ENCODE measurements at regions not wholly inside any gene's neighbourhood (a gene's known extent, or its start where the extent isn't known, plus 50 kb on each side); places are given as distances from the start of the nearest gene placed in this dataset.
A peak's percentile ranks its signal among the peaks of the same experiment; 100 is the strongest.

DNA sequence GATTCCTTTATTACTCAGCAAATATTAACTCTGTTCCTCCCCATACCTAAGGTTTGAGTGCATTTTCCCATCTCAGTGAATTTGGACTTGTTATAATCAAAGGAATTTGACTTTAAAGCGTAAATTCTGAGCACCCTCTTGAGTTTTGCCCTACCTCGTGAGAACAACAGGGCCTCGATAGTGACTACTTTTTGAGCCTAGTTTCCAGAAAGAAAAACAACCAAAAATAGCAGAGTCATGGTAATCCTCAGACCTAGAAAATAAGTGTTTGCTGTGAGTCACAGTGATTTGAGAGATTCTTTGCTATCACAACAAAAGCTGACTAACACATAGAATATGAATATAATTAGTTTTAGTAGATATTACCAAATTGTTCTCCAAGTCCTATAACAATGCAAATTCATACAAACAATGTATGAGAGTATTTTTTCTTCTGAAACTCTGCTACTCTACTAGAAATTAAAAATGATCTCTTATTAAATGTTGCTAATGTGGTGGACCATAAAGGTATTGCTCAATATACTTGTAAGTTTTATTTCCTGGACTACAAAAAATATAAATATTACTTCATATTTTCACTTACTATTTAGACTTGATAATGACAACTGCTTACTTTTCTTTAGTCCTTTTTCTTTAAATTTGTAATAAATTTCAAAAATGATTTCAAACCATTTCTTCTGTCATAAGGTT, 759.7 kb downstream of the BRINP1 start:
- DNase-seq = no peak

DNA sequence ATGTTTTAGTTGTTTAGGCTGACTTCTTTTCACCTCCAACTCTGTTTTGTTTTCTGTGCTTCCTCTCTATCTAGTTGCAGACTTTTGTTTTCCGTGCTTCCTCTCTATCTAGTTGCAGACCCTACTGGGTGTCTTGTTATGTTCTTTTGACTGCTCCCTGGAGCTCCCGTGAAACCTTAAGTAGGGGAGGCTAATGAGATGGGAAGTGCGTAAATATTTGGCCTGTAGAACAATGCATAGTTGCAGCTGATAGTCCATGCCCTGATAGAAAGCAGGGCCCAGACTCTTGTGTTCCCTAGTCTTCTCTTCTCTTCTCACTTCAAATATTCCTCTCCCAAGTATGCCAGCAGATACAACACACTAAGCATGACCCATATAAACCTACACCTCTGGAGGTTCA, 757.0 kb downstream of the BRINP1 start:
- DNase-seq = no peak

DNA sequence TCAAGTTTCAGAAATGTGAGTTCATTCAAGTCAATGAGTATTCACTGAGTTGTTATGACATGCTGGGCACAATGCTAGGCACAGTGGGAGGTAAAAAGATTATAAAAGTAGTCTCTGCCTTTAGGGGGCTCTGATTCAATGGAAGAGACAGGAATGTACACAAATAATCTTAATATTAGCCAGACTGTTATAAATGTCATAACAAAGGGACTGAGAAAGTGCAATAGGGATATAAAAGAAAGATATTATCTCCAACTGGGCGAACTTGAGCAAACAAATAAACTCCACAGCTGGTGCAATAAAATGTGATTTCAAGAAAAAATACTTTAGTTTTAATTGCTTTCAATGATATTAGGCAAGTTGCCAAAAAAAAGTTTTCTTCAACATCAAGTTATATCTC, 755.2 kb downstream of the BRINP1 start:
- DNase-seq = no peak

DNA sequence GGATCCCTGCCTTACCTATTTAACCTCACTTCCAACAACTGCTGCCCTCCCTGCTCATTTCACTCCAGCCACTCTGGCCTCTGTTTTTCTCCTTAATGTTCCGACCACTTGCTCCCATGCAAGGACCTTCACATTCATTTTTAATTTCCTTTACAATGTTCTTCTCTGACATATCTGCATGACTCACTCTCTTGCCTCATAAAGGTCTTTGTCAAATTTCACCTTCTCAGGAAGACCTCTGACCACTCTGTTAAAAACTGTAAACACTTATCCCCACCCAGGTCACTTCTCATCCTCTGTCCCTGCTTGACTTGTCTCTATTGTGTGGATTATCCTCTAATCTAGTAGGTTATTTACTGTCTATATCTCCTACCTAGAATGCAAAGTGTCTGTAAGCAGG, 751.2 kb downstream of the BRINP1 start:
- DNase-seq = no peak

DNA sequence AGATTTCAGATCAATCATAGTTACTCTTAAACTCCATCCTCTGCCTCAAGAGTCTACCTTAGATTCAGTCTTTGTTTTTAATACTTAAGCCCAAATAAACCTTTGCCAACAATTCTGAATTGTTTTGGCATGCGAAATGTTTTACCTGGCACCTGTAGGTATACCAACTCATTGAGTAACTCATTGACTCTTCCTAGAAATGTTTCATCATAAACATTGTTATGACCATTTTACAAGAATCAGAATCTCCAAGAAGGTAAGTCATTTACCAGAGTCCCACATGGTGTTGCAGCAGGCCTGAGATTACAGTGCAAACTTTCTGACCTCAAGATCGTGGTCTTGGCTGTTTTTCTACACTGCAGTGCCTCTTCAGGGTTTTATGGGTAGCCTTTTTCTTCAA, 750.4 kb downstream of the BRINP1 start:
- no peak for DNase-seq

DNA sequence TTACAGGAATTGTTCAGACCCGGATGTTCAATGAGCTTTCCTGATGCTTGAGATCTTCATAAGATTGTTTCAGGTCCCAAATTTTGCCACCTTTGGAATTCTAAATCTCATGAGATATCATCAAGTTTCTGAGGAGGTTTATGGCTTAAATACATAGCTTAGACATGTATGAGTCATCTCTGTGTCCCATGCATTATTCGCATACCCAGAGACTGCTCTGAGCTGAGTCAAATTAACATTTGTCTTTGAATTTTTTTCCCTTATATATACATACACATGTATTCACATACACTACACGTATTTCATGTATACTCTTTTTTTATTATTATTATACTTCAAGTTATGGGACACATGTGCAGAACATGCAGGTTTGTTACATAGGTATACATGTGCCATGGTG, 744.6 kb downstream of the BRINP1 start:
- no peak for DNase-seq

DNA sequence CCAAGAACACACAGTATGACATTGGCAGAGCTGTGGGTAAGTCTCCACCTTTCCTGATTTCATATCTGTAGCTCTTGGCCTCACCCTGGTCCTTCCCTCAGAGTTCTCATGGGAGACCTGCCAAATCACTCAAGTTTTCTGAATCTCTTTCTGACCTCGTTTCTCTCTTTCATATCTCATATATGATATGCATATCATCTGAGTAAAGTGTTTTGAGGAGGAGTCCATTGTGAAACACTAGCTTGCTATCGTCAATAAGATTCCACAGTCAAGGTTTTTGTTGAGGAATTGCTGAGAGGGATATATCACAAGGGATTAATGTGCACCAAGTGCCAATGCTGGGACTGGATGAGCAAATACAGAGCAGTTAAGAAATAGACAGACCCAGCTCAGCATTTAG, 739.2 kb downstream of the BRINP1 start:
- no peak for DNase-seq

DNA sequence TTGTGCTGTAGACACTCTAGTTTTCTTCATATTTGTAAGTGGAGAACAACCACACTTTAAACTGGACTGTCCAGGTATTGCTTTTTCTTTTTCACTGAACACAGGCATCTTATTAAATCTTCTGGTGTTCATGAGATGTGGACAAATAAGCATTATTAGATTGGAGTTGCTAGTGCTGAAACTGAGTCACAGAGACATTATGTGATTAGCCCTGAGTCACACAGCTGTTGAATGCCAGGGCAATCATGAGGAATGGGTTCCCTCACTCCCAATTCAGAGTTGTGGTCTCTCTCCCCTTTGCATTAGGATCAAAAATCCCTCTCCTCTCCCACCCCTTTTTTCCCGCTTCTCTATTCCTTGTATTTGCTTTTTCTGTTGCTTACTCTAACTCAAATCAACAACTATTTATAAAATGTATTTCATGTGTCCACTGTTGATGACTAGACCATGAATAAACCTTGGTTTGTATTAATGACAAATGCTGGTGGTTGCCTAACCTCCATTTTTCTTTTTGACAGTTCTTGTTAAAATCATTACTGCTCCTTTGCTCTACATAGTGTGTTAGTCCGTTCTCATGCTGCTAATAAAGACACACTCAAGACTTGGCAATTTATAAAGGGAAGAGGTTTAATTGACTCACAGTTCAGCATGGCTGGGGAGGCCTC, 738.2 kb downstream of the BRINP1 start:
- no peak for DNase-seq

DNA sequence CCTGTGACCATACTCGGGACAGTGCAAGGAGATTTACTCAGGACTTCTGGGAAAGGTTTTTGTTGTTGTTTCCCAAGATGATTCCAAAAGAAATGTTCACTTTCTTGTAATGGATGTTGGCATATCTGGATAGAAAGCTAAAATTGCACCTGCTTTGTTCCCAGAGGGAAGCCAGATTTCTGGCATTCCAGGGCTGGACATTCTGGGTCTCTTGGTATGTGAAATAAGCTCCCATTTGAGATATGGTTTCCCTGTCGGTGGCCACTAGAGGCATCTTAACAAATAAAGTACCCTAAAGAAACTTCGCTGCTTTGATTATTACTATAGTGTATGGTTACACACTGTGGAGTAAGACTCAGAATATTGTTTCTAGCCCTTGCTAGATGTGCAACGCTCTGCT, 737.3 kb downstream of the BRINP1 start:
- no peak for DNase-seq

DNA sequence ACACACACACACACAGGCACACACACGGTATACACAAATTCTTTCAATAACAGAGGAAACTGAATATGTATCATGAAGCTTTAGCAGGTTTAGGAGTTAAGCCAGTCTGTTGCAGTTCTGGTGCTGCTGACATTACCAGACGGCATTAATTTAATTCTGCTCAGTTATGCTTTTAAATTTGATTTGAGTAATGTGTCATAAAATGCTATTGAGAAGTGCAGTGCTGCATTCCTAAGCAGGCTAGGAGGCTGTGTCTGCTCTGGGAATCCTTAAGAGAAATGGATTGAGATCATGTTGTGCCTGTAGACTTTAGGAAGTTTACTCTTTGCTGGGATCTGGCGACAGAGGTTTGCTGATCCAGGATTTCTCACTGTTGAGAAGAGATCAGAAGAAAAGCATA, 733.8 kb downstream of the BRINP1 start:
- no peak for DNase-seq

DNA sequence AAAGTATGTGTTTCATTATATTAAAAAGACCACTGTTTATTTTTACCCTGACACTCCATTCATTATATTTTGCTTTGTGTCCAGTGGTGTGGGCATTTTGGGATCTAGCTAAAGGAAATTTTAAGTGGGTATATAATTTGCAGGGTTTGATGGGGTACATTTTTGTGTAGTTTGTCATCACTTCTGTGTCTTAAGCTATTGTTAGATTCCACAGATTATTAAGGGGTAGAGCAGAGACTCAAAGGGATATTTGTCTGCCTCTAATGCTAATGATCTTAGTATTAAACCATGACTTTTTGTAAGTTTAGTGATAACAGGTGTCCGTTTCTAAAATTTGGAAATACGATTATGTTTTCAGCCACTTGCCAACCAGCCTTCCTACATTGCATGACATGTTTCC, 731.6 kb downstream of the BRINP1 start:
- DNase-seq = no peak

DNA sequence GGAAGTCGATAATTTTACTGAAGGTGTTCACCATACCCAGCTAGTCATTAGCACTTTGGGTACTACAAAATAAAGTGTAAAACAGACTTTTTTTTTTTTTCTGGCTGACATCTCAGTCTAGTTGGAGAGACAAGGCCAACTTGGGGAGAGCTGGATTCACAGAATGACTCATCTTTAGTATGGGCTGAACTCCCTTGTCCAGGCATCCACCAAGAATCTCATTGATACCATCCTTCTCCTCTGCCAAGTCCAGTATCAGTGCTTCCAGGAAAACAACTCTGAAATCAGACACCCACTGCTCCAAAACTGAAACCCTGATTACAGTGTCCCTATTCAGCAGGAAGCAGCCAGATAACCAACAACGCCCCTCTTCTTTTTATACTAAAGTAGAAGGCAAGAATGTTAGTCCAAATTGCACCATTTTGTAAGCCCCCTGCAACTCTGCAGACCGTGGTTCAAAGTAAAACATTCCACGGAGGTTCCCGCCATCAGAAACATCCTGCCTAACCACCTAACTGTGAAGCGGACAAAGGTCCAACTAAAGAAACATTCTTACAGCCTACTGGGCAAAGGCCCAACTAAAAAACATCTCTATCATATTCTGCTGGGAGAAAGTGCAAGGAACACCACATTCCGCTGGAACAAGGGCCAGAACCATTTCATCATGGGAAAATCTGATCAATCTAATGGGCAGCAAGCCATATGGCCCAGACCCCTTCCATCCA, 728.2 kb downstream of the BRINP1 start:
- no peak for DNase-seq

DNA sequence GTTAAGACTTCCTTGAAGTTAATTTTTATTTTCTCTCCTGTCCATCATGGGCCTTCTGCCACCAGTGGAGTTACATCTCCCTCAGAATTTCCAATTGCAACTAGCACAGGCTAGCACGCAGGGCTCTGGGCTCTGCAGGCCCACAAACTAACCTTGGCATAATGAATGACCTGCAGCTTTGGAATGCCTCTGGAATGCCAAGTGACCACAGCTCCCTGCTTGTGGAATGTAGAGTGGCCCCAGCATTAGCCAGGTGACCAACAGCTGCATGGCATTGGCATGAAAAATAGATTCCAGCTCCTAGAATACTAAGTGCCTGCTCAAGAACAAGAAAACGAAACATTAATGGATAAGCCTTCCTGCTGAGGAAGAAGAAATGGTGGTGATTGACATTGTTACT, 726.1 kb downstream of the BRINP1 start:
- DNase-seq = no peak

DNA sequence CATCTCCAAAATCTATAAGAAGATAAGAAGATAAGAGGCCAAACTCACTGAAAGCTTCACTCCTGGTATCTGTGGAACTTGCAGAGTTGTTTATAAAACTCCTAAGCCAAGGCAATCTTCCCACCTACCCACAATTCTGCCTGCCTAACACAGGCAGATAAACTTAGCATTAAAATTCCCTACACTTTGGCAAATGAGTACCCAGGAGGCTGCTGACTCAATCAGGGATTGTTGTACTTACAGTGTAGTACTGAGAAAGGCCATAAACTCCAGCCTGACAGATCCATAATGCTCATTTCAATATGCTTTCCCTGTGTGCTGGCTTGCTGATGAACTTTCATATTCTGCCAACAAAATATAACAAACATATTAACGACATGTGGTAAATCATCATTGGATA, 725.2 kb downstream of the BRINP1 start:
- no peak for DNase-seq

DNA sequence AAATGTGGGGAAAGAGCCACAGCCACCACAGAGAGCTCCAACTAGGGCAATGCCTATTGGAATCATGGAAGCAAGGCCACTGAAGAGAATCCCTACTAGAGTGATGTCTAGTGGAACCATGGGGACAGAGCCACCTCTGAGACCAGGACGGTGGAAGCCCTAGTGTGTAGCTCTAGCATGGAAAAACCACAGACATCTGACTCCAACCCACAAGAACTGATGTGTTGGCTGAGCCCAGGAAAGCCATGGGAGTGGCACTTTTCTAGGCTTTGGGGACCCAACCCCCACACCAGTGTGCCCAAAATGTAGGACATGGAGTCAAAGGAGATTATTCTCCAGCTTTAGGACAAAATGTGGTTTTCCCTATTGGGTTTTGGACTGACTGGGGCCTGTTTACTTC, 721.9 kb downstream of the BRINP1 start:
- DNase-seq = no peak

DNA sequence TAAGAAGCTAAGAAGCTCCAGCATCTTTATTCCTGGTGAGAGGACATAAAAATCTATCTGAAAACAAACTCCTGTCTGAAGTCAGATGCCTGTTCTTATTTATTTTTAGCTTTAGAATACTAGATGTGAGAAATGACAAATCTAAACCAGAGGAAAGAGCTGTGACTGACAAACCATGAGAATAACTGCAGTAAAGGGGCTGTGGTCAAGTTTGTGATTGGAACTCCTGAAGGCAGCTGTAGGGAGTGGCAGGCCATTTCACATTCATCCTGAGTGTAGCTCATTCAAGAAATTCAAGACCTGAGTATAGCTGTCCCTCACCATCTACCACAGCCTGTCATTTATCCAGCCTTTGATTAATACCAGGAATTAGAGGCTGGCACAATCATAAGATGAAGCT, 718.8 kb downstream of the BRINP1 start:
- no peak for DNase-seq

DNA sequence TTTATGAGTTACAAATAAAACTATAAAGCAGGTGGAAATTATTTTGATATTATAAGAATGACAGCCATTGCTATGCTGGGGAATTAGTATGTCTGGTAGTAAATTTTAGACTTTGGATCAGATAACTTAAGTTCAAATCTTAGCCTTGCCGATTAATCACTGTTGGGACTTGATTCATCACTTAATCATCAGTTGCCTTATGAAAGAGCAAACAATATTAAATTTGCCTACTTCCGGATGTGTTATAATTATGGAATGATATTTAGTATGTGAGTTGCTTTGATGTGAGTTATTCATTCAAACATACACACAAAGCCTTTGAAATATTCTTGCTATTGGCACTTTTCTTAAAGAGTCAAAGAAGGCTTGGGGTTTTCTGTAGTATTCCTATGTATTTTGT, 717.7 kb downstream of the BRINP1 start:
- no peak for DNase-seq

DNA sequence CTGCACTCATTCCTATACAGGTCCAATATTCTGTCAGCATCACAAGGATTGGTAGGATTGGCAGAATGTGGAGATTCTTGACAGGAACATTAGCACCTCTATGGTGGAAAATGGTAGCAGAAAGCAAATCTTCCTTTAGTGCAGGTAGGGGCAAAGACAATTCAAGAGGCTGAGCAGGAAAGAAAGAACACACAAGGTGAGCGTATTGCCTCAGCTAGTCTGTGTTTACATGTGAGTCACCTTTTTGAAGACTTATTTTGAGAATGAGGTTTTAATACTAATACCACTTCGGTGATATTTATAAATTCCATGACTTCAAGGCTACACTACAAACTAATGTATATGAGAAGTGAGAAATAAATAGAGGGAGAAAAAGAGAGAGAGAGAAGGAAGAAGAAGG, 717.0 kb downstream of the BRINP1 start:
- DNase-seq = no peak

DNA sequence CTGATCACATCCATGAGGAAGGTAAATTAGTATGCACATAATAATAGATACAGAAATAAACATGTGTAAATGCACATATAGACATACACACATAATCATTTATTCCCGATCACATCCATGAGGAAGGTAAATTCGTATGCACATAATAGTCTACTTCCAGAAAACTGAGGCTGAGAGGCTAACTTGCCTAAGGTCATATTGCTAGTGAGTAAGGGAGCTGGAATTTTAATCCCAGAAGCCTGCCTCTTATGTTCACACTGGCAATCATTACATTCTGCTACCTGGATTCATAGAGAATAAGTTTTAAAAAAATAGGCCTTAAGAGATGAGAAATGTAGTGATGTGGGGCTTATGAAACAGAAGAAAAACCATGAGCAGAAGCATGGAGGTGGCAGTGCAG, 716.3 kb downstream of the BRINP1 start:
- DNase-seq = no peak

DNA sequence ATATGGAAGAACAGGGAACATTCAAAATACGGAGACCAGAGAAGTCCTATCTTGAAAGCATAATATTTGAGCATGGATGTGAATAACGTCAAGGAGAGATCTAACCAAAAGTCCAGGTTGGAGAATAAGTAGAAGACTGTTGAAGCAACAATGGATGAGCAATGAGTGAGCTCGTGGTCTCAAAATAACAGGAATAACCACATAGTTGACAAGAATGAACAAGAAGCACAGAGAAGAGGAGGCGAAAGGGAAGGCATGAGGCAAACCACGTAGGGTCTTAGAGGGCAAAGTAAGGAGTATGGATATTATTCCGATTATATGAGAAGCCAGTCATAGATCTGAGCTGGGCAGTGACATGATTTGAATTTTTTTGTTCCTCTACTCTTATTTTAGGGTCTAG, 710.2 kb downstream of the BRINP1 start:
- no peak for DNase-seq

DNA sequence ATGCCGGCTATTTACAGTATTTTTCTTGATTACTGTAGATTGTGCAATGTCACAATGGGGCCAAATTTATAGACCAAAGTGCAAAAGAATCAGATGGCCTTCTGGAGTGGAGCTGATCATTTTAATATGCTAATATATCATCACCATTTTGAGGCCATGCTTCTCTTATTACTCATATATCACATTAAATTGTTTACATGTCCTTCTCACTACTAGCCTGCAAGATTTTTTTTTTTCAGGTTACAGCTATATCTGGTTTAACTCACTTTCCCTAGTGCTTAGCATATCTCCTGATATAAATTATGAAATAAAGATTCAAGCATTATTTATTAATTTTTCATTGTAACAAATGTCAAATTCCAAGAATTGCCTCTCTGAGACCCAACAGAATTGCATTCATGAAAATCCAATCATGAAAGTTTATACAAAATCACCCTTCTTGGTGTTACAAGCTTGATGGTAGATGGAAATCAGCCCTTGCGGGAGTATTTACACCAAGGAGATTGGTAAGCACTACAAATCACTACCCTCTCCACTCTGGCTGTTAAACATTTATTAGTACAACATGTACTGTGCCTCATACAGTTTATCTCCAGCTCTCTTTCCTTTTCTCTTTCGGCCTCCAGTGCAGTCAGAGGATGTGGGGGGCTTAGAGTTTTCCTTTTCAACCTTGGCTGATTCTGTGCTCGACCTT, 703.9 kb downstream of the BRINP1 start:
- no peak for DNase-seq

DNA sequence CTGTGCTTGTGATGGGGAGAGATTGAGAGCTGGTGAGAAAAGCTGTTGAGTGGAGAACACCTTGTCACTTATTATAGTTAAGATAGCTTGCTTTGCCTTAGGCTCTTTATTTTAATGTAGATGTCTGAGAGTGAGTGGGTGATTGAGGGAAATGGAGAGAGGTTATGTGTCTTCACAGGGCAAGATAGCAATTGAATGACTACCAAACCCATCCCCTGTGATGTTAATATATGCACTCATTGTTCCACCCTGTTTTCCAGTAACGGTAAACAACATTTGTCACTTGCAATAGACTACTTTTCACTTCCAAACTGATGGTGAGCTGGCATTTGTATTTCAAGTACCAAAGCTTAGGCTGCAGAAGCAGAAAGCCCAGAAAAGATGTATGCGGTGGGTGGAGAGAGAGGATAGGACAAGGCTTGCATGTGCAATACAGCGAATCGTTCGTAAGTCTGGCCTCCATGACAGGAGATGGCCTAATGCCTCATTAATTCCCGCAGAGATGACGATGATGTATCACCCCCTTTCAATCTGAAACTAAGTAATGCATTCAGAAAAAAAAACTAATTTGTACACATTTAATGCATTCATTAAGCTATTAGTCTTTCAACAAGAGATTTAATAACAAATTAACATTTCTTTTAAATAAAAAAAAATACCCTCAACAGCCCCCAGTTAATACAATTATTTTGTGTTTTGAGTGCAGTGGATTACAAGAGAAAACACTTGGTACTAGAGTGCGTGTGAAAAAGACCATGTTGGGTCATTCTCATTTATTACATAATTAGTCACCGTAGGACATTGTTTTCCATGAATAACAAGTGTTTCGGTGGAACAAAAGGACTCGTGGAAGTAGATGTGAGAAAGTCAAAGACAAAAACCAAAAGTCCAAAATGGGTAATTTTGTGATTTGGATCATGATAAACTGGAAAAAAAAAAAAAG, 699.0 kb downstream of the BRINP1 start:
- DNase-seq = peak; percentile 90

DNA sequence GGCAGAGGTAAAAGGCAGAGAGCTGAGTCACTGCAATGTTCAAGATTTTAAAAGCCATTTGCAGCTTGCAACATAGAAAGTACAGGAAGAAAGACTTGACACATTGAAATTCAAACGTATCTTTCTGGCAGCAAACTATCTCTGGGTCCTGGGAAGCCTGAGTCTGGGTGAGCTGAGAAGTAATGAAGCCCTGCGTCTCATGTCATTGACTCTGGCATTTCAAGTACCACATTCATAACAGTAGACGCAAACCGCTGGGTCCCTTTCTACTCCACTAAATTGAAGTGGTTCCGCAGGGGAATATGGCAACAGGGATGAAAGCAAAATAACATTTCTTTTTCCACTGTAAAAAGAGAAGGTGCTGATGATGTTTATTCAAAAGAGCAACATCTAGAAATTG, 694.3 kb downstream of the BRINP1 start:
- DNase-seq = no peak

Data from NCI-H1417 treated with DMSO at 0.1 percent for 48 hours (cell line).